GM21825 (cell line): ENCODE measurements at regions not wholly inside any gene's neighbourhood (a gene's known extent, or its start where the extent isn't known, plus 50 kb on each side); places are given as distances from the start of the nearest gene placed in this dataset.

ENCODE experiments used
- ATAC-seq: cut with Tn5 transposase; IDR thresholded peaks from one replicate; pipeline ENCODE4 v1.9.1; 2021; ENCODE audit warnings: mild to moderate bottlenecking, moderate library complexity; ENCODE audit not compliant: unreplicated experiment

DNA sequence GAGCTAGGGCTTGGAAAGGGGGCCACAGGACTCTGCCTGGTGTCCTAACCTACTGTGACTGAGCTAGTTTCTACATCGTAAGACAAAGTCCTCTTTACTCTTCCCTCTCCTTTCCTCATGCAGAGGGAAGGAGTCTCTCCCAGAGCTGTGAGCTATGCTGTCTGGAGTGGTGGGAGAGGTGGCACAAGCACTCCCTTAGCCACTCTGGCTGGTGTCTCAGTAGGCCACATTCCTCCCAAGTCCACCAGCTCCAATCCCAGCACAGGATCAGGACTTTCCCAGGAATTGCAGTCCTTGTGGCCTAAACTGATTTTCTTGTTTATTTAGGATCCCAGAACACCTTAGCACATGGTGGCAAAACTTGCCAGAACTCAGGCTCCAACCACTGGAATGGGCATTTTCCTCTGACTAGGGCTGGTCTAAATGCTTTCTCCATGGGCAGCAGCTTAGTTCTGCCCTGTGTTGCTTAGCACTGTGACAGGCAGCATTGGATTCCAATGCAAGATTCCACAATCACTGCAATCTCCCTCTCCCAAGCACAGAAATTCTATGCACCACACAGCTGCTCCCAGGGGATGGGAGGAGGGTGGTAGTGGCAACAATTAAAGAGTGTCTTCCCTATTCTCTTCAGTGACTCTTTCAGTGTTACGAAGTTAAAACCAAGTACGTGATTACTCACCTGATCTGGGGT, 733.3 kb downstream of the HACE1 start:
- no peak for ATAC-seq

- no peak for ATAC-seq
These were observed 736.5 kb downstream of the HACE1 start for GRCh38 chr6:104123227-104123626.

- no peak for ATAC-seq
These were observed 741.4 kb downstream of the HACE1 start for GRCh38 chr6:104118274-104118673.

- ATAC-seq: no peak
These were observed 749.9 kb downstream of the HACE1 start for GRCh38 chr6:104109806-104110205.

GRCh38 chr6:104108634-104109033, 751.1 kb downstream of the HACE1 start:
- no peak for ATAC-seq

GRCh38 chr6:104095661-104096416, 763.9 kb downstream of the HACE1 start:
- no peak for ATAC-seq

DNA sequence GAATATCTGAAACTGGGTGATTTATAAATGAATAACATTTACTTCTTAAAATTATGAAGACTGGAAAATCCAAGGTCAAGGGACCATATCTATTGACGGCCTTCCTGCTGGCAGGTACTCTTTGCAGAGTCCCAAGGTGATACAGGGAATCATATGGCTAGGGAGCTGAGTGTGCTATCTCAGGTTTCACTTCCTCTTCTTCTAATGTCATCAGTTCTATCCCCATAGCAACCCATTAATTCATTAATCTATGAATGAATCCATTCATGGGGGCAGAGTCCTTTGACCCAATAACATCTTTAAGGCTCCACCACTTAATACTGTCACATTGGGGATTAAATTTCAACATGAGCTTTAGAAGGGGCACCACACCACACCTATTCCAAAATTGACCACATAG, 772.0 kb downstream of the HACE1 start:
- no peak for ATAC-seq

- no peak for ATAC-seq
These were observed 791.4 kb downstream of the HACE1 start for GRCh38 chr6:104068281-104068680.

- no peak for ATAC-seq
These were observed 794.8 kb downstream of the HACE1 start for GRCh38 chr6:104064876-104065275.

GRCh38 chr6:104050455-104050854, 809.3 kb downstream of the HACE1 start:
- no peak for ATAC-seq

DNA sequence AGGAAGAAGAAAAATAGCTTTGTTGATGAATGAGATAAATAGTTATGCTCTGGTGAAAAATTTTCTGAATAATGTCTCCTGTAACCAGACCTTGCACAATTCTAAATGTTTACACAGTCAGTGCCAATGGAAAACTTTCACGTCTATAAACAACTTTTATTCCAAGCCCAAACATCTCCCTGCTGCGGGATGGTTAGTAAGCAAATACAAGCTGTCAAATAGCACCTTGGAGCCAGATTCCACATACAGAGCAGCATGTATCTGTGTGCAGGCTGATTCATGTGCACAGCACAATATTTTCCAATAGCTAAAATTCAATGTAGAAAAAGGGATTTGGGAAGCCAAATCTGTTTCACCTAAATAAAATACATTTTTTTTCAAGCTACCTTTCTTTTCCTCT, 813.3 kb downstream of the HACE1 start:
- ATAC-seq: no peak

DNA sequence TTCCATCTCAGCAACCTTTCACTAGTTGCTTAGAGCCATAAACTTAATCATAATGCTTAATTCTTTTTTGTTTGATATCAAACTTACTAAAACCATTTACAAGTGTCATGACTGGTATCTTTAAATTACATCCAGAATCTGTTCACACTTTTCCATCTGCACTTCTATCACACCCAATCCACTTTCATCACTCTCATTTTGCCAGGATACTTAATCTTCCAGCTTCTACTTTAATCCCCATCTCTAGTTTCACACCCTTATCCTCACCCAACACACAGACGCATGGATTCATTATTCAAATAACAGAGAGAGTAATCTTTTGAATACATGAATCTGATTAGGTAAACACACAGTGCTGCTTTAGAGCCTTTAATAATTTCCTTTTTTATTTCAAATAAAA, 828.4 kb downstream of the HACE1 start:
- no peak for ATAC-seq

GRCh38 chr6:104022126-104022525, 837.6 kb downstream of the HACE1 start:
- ATAC-seq: no peak

DNA sequence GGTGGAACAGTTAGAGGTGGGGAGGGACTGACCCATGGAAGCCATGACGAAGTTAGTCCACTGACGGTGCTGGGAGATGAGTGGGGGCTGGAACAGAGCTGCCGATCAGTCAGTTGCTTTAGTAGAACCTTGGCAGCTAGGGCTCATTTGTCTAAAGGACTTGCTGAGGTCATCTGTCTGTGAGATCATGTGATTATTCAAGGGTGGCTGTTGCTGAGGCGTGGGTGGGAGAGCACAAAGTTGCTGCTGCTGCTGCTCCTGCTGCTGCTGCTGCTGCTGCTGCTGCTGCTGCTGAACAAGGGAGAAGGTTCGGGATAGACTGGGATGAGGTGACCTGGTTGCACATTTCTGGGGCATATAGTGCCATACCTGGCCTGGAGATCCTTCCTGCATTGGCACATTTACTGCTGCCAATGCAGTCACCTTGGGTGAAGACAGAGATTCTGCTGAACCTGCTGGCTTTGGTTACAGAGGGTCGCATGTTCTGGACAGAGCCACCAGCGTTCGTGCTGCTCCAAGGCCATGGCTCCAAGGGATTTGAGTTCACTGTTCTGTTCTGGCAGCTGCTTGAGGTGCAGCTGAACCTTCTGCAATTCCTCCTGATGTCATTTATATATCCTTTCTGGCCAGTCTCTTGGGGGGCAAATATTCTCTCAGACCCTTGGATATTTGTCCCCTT, 840.5 kb downstream of the HACE1 start:
- no peak for ATAC-seq

DNA sequence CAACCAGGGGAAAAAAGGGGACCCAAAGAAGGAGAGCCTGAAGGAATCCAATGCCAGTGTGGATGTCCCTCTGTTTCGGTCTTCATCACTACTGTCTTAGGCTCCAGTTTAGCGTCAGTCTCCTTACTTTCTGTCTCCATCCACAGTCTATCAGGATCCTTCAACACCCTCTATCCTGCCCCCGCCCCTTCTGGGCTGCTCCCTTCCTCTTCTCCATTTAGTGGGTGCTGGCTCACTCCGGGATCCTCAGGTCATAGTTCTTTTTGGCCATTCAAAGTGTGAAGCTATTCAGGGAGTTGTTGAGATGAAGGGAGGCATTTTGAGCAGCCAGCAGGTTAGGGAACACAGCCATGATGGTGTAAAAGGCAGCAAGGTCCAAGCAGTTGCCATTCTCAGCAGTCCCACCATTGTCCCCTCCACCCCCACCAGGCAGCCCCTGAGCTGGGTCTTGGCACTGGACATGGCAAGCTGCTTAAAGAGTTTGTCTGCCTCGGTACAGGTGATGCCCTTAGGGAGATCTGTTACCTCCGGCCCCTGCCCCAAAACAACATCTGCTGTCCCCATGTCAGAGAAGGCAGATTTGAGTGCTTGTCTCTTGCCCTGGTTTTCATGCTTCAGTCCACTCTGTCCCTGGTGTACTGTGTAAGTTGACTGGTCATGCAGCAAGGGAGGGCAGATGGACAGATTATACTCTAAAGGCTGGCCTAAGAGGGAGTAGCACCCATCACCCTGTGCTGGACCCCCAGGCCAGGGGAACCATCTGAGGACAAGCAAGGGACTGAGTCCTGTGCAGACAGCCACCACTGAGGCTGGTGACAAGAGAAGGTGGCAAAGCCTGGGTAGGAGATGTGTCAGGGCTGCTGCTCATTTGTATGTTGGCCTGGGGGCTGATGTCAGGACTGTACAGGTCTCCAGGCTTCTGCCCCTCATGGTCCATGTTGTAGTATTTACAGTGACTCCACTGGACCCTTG, 842.0 kb downstream of the HACE1 start:
- ATAC-seq: no peak

- no peak for ATAC-seq
These were observed 845.4 kb downstream of the HACE1 start for GRCh38 chr6:104014163-104014959.

- ATAC-seq: no peak
These were observed 846.3 kb downstream of the HACE1 start for GRCh38 chr6:104013312-104013971.

- ATAC-seq: no peak
These were observed 848.8 kb downstream of the HACE1 start for GRCh38 chr6:104010897-104011296.

GRCh38 chr6:104003803-104004516, 855.8 kb downstream of the HACE1 start:
- no peak for ATAC-seq
